ENCODE measurements at regions not wholly inside any gene's neighbourhood (a gene's known extent, or its start where the extent isn't known, plus 50 kb on each side); places are given as distances from the start of the nearest gene placed in this dataset.
"Not testable (repeated sequence)": the region's sequence is repeated elsewhere in the genome, so short reads cannot be mapped to it uniquely, and the experiment has no call there.

DNA sequence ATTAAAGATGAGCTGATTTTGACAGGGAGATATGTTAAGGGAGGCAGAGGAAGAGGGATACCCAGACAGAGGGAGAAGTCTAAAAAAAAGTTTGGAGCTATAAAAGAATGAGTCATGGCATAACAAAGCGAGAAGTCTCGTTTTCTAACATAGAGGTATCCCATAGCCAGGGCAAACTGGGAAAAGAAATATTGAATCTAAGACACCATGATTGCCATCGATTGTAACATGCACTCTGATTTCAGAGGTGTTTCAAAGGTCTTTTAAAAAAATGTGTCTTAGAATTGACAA, 110.7 kb downstream of the MDH1 start:
- no peak overlapping the region for H3K9ac ChIP-seq (ENCODE audit: insufficient read depth, low read length)
- peak; percentile 10 to 30 for DNase-seq (ENCODE audit: low read depth in 2 of 2)
- no peak overlapping the region for H3K4me2 ChIP-seq (ENCODE audit: extremely low read depth, insufficient read depth, low read length)

DNA sequence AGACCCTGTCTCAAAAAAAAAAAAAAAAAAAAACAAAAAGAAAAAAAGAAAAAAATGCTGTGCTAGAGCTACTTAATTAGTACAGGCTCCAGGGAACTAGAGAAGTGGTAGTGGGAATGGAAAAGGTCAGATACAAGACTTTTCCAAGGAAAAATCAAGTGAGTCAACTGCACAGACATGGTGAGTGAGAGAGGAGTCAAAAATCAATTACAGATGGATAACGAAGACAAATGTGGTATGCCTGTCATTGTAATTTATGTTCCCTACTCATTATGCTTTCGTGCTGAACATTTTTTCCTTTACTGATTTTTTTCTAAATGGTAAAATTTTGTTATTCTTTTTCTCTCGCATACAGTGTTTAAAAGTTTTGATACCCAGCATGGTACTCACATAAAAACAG, 111.5 kb downstream of the MDH1 start:
- Histone ChIP-seq H3K27me3 (ENCODE audit: control insufficient read depth, insufficient read depth, low read length) (no peaks in the 10 kb centered on the region), H3K9me3 (ENCODE audit: control insufficient read depth, insufficient read depth, low read depth, low read length) (no peaks in the 10 kb centered on the region), H3K36me3 (ENCODE audit: control insufficient read depth, insufficient read depth, low read length) (no peaks in the 10 kb centered on the region), H3K4me1 (ENCODE audit: control insufficient read depth, extremely low read depth, insufficient read depth, low read length) (peaks cover 8% of the 10 kb centered on the region), H3K79me2 (ENCODE audit: control insufficient read depth, insufficient read depth, low read length) (no peaks in the 10 kb centered on the region), H2AFZ (ENCODE audit: low read length) (no peak overlapping the region), H4K20me1 (ENCODE audit: control insufficient read depth, extremely low read depth, insufficient read depth, low read length) (no peaks in the 10 kb centered on the region), H3K9ac (ENCODE audit: insufficient read depth, low read length) (no peak overlapping the region), H3K27ac (ENCODE audit: insufficient read depth, low read length) (no peak overlapping the region), H3K4me3 (replicated peaks in 1 of 4; ENCODE audit: control extremely low read depth in 1 of 4, insufficient read depth in 1 of 4, low read depth in 3 of 4, low read length in 4 of 4) (no peak overlapping the region), H3K4me2 (ENCODE audit: extremely low read depth, insufficient read depth, low read length) (no peak overlapping the region)
- no peak for TF ChIP-seq EZH2 (IDR thresholded peaks at IDR 0.05; ENCODE audit: low read length, missing control alignments)
- TF ChIP-seq, protein P1, sequence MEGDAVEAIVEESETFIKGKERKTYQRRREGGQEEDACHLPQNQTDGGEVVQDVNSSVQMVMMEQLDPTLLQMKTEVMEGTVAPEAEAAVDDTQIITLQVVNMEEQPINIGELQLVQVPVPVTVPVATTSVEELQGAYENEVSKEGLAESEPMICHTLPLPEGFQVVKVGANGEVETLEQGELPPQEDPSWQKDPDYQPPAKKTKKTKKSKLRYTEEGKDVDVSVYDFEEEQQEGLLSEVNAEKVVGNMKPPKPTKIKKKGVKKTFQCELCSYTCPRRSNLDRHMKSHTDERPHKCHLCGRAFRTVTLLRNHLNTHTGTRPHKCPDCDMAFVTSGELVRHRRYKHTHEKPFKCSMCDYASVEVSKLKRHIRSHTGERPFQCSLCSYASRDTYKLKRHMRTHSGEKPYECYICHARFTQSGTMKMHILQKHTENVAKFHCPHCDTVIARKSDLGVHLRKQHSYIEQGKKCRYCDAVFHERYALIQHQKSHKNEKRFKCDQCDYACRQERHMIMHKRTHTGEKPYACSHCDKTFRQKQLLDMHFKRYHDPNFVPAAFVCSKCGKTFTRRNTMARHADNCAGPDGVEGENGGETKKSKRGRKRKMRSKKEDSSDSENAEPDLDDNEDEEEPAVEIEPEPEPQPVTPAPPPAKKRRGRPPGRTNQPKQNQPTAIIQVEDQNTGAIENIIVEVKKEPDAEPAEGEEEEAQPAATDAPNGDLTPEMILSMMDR (conservative IDR thresholded peaks at IDR 0.05 in 1 of 2, IDR thresholded peaks at IDR 0.05 in 1 of 2; ENCODE audit: low read depth in 1 of 2, low read length in 2 of 2): no peak
- no peak for DNase-seq (ENCODE audit: low read depth in 2 of 2)

More for the DNA sequence above, 110.7 kb downstream of the MDH1 start:
- Histone ChIP-seq H3K79me2 (ENCODE audit: control insufficient read depth, insufficient read depth, low read length) (no peaks in the 10 kb centered on the region), H3K36me3 (ENCODE audit: control insufficient read depth, insufficient read depth, low read length) (no peaks in the 10 kb centered on the region), H3K4me1 (ENCODE audit: control insufficient read depth, extremely low read depth, insufficient read depth, low read length) (peaks cover 8% of the 10 kb centered on the region), H3K27me3 (ENCODE audit: control insufficient read depth, insufficient read depth, low read length) (no peaks in the 10 kb centered on the region), H2AFZ (ENCODE audit: low read length) (no peak overlapping the region), H3K9me3 (ENCODE audit: control insufficient read depth, insufficient read depth, low read depth, low read length) (no peaks in the 10 kb centered on the region), H3K27ac (ENCODE audit: insufficient read depth, low read length) (peak overlapping the region; percentile 71), H3K4me3 (replicated peaks in 1 of 4; ENCODE audit: control extremely low read depth in 1 of 4, insufficient read depth in 1 of 4, low read depth in 3 of 4, low read length in 4 of 4) (no peak overlapping the region), H4K20me1 (ENCODE audit: control insufficient read depth, extremely low read depth, insufficient read depth, low read length) (no peaks in the 10 kb centered on the region)
- TF ChIP-seq EZH2 (IDR thresholded peaks at IDR 0.05; ENCODE audit: low read length, missing control alignments): no peak
- TF ChIP-seq, protein P1 (conservative IDR thresholded peaks at IDR 0.05 in 1 of 2, IDR thresholded peaks at IDR 0.05 in 1 of 2; ENCODE audit: low read depth in 1 of 2, low read length in 2 of 2): no peak

DNA sequence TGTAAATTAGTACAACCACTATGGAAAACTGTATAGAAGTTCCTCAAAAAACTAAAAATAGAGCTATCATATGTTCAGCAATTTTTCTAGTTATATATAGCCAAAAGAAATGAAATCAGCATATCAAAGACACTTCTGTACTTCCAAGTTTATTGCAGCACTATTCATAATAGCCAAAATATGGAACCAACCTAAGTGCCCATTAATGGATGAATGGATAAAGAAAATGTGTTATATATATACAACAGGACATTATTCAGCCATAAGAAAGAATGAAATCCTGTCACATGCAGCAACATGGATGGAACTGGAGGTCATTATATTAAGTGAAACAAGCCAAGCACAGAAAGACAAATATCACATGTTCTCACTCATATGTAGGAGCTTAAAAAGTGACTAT, 112.6 kb downstream of the MDH1 start:
- H2AFZ ChIP-seq (ENCODE audit: low read length): no peak overlapping the region
- DNase-seq (ENCODE audit: low read depth in 2 of 2): no peak
- no peak overlapping the region for H3K4me2 ChIP-seq (ENCODE audit: extremely low read depth, insufficient read depth, low read length)
- H3K36me3 ChIP-seq (ENCODE audit: control insufficient read depth, insufficient read depth, low read length): no peaks in the 10 kb centered on the region
- H3K9me3 ChIP-seq (ENCODE audit: control insufficient read depth, insufficient read depth, low read depth, low read length): no peaks in the 10 kb centered on the region
- no peak overlapping the region for H3K27ac ChIP-seq (ENCODE audit: insufficient read depth, low read length)
- no peaks in the 10 kb centered on the region for H4K20me1 ChIP-seq (ENCODE audit: control insufficient read depth, extremely low read depth, insufficient read depth, low read length)
- H3K4me3 ChIP-seq (replicated peaks in 1 of 4; ENCODE audit: control extremely low read depth in 1 of 4, insufficient read depth in 1 of 4, low read depth in 3 of 4, low read length in 4 of 4): no peak overlapping the region
- no peaks in the 10 kb centered on the region for H3K27me3 ChIP-seq (ENCODE audit: control insufficient read depth, insufficient read depth, low read length)
- no peak overlapping the region for H3K9ac ChIP-seq (ENCODE audit: insufficient read depth, low read length)
- TF ChIP-seq EZH2 (IDR thresholded peaks at IDR 0.05; ENCODE audit: low read length, missing control alignments): no peak
- TF ChIP-seq, protein P1 (conservative IDR thresholded peaks at IDR 0.05 in 1 of 2, IDR thresholded peaks at IDR 0.05 in 1 of 2; ENCODE audit: low read depth in 1 of 2, low read length in 2 of 2): no peak
- peaks cover 8% of the 10 kb centered on the region for H3K4me1 ChIP-seq (ENCODE audit: control insufficient read depth, extremely low read depth, insufficient read depth, low read length)
- H3K79me2 ChIP-seq (ENCODE audit: control insufficient read depth, insufficient read depth, low read length): no peaks in the 10 kb centered on the region

DNA sequence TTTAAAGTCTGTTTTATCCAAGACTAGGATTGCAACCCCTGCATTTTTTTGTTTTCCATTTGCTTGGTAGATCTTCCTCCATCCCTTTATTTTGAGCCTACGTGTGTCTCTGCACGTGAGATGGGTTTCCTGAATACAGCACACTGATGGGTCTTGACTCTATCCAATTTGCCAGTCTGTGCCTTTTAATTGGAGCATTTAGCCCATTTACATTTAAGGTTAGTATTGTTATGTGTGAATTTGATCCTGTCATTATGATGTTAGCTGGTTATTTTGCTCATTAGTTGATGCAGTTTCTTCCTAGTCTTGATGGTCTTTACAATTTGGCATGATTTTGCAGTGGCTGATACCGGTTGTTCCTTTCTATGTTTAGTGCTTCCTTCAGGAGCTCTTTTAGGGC, 117.3 kb downstream of the MDH1 start:
- not testable (repeated sequence) for H3K4me2 ChIP-seq (ENCODE audit: extremely low read depth, insufficient read depth, low read length); H3K36me3 ChIP-seq (ENCODE audit: control insufficient read depth, insufficient read depth, low read length); H3K79me2 ChIP-seq (ENCODE audit: control insufficient read depth, insufficient read depth, low read length); H3K4me1 ChIP-seq (ENCODE audit: control insufficient read depth, extremely low read depth, insufficient read depth, low read length); DNase-seq (ENCODE audit: low read depth in 2 of 2); H3K4me3 ChIP-seq (replicated peaks in 1 of 4; ENCODE audit: control extremely low read depth in 1 of 4, insufficient read depth in 1 of 4, low read depth in 3 of 4, low read length in 4 of 4); H2AFZ ChIP-seq (ENCODE audit: low read length); H3K27ac ChIP-seq (ENCODE audit: insufficient read depth, low read length); H4K20me1 ChIP-seq (ENCODE audit: control insufficient read depth, extremely low read depth, insufficient read depth, low read length); H3K27me3 ChIP-seq (ENCODE audit: control insufficient read depth, insufficient read depth, low read length); H3K9ac ChIP-seq (ENCODE audit: insufficient read depth, low read length); H3K9me3 ChIP-seq (ENCODE audit: control insufficient read depth, insufficient read depth, low read depth, low read length)

All from fibroblast of lung (primary cell).